H1 (cell line): ENCODE measurements at regions not wholly inside any gene's neighbourhood (a gene's known extent, or its start where the extent isn't known, plus 50 kb on each side); places are given as distances from the start of the nearest gene placed in this dataset.

Experiments
- CTCF ChIA-PET: fragments of 300-600 bp; sonication (Branson Sonifier 250); formaldehyde crosslinking; loops from one replicate; lab custom pipeline; 2021; ENCODE audit not compliant: partially characterized antibody; lab: Charles Lee
- POLR2A ChIA-PET: fragments of 300-600 bp; sonication (Branson Sonifier 250); formaldehyde crosslinking; loops from one replicate; lab custom pipeline; 2021; ENCODE audit warnings: inconsistent platforms; ENCODE audit not compliant: partially characterized antibody; lab: Charles Lee
- DNase-seq, 2 experiments: peaks; one replicate each; pipeline versions ENCODE4 v3.0.0 to v3.0.0-alpha.2; 2010 to 2022; ENCODE audit warnings: low spot score in 2 of 2, low read depth in 1 of 2, mixed read lengths in 1 of 2
- FAIRE-seq: peaks from 2 replicates; lab custom pipeline; 2011; peaks lifted over from hg19 to GRCh38; lab: Jason Lieb, UNC
- H2AFZ ChIP-seq: 2 replicates; pipeline ENCODE4 v1.8.1; 2012; ENCODE audit warnings: low read length, inconsistent platforms
- H2AK5ac ChIP-seq: 2 replicates; pipeline ENCODE4 v1.6.1; 2013; ENCODE audit warnings: low read depth, low read length
- H2BK120ac ChIP-seq: replicated peaks from 2 replicates; pipeline ENCODE3; 2013; ENCODE audit warnings: low read depth, low read length, inconsistent platforms
- H2BK12ac ChIP-seq: 2 replicates; pipeline ENCODE4 v1.6.1; 2013; ENCODE audit warnings: low read depth, low read length
- H2BK15ac ChIP-seq: 2 replicates; pipeline ENCODE4 v1.6.1; 2013; ENCODE audit warnings: low read length
- H2BK20ac ChIP-seq: 2 replicates; pipeline ENCODE4 v1.6.1; 2013; ENCODE audit warnings: low read length
- H2BK5ac ChIP-seq: 2 replicates; pipeline ENCODE4 v1.6.1; 2013; ENCODE audit warnings: low read depth, low read length
- H3K14ac ChIP-seq: 2 replicates; pipeline ENCODE4 v1.6.1; 2013; ENCODE audit warnings: inconsistent platforms; ENCODE audit not compliant: insufficient read length
- H3K18ac ChIP-seq: 2 replicates; pipeline ENCODE4 v1.6.1; 2013; ENCODE audit warnings: low read length; ENCODE audit errors: extremely low read depth
- H3K23ac ChIP-seq: 2 replicates; pipeline ENCODE4 v1.6.1; 2013; ENCODE audit warnings: inconsistent platforms; ENCODE audit not compliant: insufficient read length
- H3K23me2 ChIP-seq: 2 replicates; pipeline ENCODE4 v1.6.1; 2013; ENCODE audit warnings: low read depth, low read length
- H3K27ac ChIP-seq: 2 replicates; pipeline ENCODE4 v1.6.1; 2011; ENCODE audit warnings: low read depth, low read length, inconsistent platforms
- H3K27me3 ChIP-seq, 4 experiments: replicated peaks in 1 of 4; 1 replicate in 1 of 4; 2 replicates in 3 of 4; pipeline versions ENCODE4 v1.6.1 to v1.8.1; 2011 to 2013; ENCODE audit warnings: low read length in 3 of 4, mild to moderate bottlenecking in 3 of 4, inconsistent platforms in 2 of 4, mixed read lengths in 2 of 4, moderate library complexity in 1 of 4; ENCODE audit not compliant: control insufficient read depth in 3 of 4, insufficient read depth in 3 of 4; ENCODE audit errors: extremely low read depth in 1 of 4
- H3K36me3 ChIP-seq, 4 experiments: 2 replicates each; pipeline versions ENCODE4 v1.6.1 to v1.8.1; 2011 to 2013; ENCODE audit warnings: mild to moderate bottlenecking in 4 of 4, low read length in 3 of 4, moderate library complexity in 2 of 4, control low read depth in 1 of 4, inconsistent platforms in 1 of 4; ENCODE audit not compliant: insufficient read depth in 4 of 4, control insufficient read depth in 2 of 4
- H3K4ac ChIP-seq: replicated peaks from 2 replicates; pipeline ENCODE3; 2013; ENCODE audit warnings: low read length, low read depth, mixed read lengths, inconsistent platforms; ENCODE audit not compliant: insufficient read length
- H3K4me1 ChIP-seq, 4 experiments: replicated peaks in 1 of 4; 1 replicate in 1 of 4; 2 replicates in 3 of 4; pipeline versions ENCODE4 v1.6.1 to v1.8.1; 2011 to 2013; ENCODE audit warnings: low read length in 3 of 4, inconsistent platforms in 2 of 4, mixed read lengths in 1 of 4; ENCODE audit not compliant: insufficient read depth in 4 of 4, control insufficient read depth in 3 of 4
- H3K4me2 ChIP-seq, 2 experiments: 2 replicates each; pipeline versions ENCODE4 v1.6.1 to v1.8.1; 2011 to 2013; ENCODE audit warnings: low read depth in 2 of 2, low read length in 2 of 2, control low read depth in 1 of 2, inconsistent platforms in 1 of 2, mild to moderate bottlenecking in 1 of 2; ENCODE audit not compliant: insufficient read depth in 1 of 2
- H3K4me3 ChIP-seq, 4 experiments: fragments of 200-600, 300-600 bp in 1 of 4; sonication (generic), shearing (Covaris generic), sonication (Bioruptor Twin) in 1 of 4; 2 replicates each; pipeline versions ENCODE4 v1.5.1 to v1.8.1; 2011 to 2016; ENCODE audit warnings: low read length in 4 of 4, low read depth in 3 of 4, control low read depth in 2 of 4, inconsistent platforms in 2 of 4, mild to moderate bottlenecking in 2 of 4, mixed read lengths in 1 of 4, moderate library complexity in 1 of 4; ENCODE audit not compliant: insufficient read depth in 2 of 4; ENCODE audit errors: extremely low read depth in 1 of 4
- H3K56ac ChIP-seq: replicated peaks from 2 replicates; pipeline ENCODE3; 2013; ENCODE audit warnings: low read depth, mild to moderate bottlenecking, mixed read lengths, low read length, inconsistent platforms; ENCODE audit not compliant: insufficient read length
- H3K79me1 ChIP-seq: 2 replicates; pipeline ENCODE4 v1.6.1; 2013; ENCODE audit warnings: low read depth, low read length, control low read depth
- H3K79me2 ChIP-seq, 2 experiments: 2 replicates each; pipeline versions ENCODE4 v1.6.1 to v1.8.1; 2012 to 2013; ENCODE audit warnings: low read length in 2 of 2, mild to moderate bottlenecking in 2 of 2, inconsistent platforms in 1 of 2; ENCODE audit not compliant: insufficient read depth in 2 of 2, control insufficient read depth in 1 of 2
- H3K9ac ChIP-seq, 4 experiments: replicated peaks in 1 of 4; 1 replicate in 1 of 4; 2 replicates in 3 of 4; pipeline versions ENCODE4 v1.6.1 to v1.8.1; 2011 to 2013; ENCODE audit warnings: low read depth in 3 of 4, low read length in 3 of 4, control low read depth in 2 of 4, mild to moderate bottlenecking in 2 of 4, moderate library complexity in 2 of 4, inconsistent platforms in 1 of 4; ENCODE audit errors: extremely low read depth in 1 of 4
- H3K9me3 ChIP-seq, 2 experiments: 2 replicates each; pipeline versions ENCODE4 v1.6.1 to v1.8.1; 2012 to 2013; ENCODE audit warnings: mild to moderate bottlenecking in 2 of 2, moderate library complexity in 2 of 2, control low read depth in 1 of 2, inconsistent platforms in 1 of 2, low read depth in 1 of 2, low read length in 1 of 2, mixed read lengths in 1 of 2; ENCODE audit not compliant: insufficient read depth in 2 of 2
- H4K20me1 ChIP-seq, 2 experiments: replicated peaks in 1 of 2; 2 replicates each; pipeline versions ENCODE3 to v1.8.1; 2011 to 2013; ENCODE audit warnings: inconsistent platforms in 2 of 2, low read length in 2 of 2, mild to moderate bottlenecking in 1 of 2; ENCODE audit not compliant: insufficient read depth in 2 of 2, control insufficient read depth in 1 of 2
- H4K5ac ChIP-seq: 2 replicates; pipeline ENCODE4 v1.6.1; 2013; ENCODE audit warnings: low read length, low read depth, mixed read lengths, inconsistent platforms; ENCODE audit not compliant: insufficient read length
- H4K8ac ChIP-seq: 2 replicates; pipeline ENCODE4 v1.8.0; 2013; ENCODE audit warnings: mild to moderate bottlenecking, moderate library complexity, low read length, inconsistent platforms; ENCODE audit not compliant: insufficient read depth; ENCODE audit errors: extremely low read depth
- H4K91ac ChIP-seq: replicated peaks from 2 replicates; pipeline ENCODE3; 2013; ENCODE audit warnings: low read length, mixed read lengths, inconsistent platforms; ENCODE audit not compliant: insufficient read length
- BRCA1 ChIP-seq: IDR thresholded peaks from 2 replicates; pipeline ENCODE4 v1.6.1; 2012; ENCODE audit warnings: low read depth, low read length, improper control_type of control experiment
- CREB1 ChIP-seq: IDR thresholded peaks from 2 replicates; pipeline ENCODE4 v1.6.1; 2012; ENCODE audit warnings: inconsistent platforms
- CTBP2 ChIP-seq: IDR thresholded peaks from 2 replicates; pipeline ENCODE4 v1.7.0; 2011; ENCODE audit warnings: borderline replicate concordance, mild to moderate bottlenecking, moderate library complexity, mixed read lengths, low read length; ENCODE audit not compliant: insufficient read depth, insufficient read length
- EGR1 ChIP-seq: IDR thresholded peaks from 2 replicates; pipeline ENCODE4 v1.6.1; 2011; ENCODE audit warnings: low read depth, low read length, borderline replicate concordance
- KDM4A ChIP-seq: IDR thresholded peaks from one replicate; pipeline ENCODE4 v1.7.1; 2012; ENCODE audit warnings: low read depth, mild to moderate bottlenecking, moderate library complexity, low read length, inconsistent platforms; ENCODE audit not compliant: severe bottlenecking
- NRF1 ChIP-seq: IDR thresholded peaks from 2 replicates; pipeline ENCODE4 v1.6.1; 2011; ENCODE audit warnings: mild to moderate bottlenecking, low read depth, low read length, improper control_type of control experiment
- RFX5 ChIP-seq: IDR thresholded peaks from 2 replicates; pipeline ENCODE4 v1.6.1; 2011; ENCODE audit warnings: low read depth, low read length, improper control_type of control experiment, borderline replicate concordance
- RNF2 ChIP-seq: fragments of 200-900, 300-1000 bp; sonication (generic); IDR thresholded peaks from 2 replicates; pipeline ENCODE4 v1.7.1; 2016; ENCODE audit warnings: borderline replicate concordance, low read depth, mild to moderate bottlenecking, antibody characterized with exemption, low read length; ENCODE audit not compliant: poor library complexity, severe bottlenecking; ENCODE audit errors: missing control alignments
- SAP30 ChIP-seq: fragments of 300-600 bp; sonication (generic); IDR thresholded peaks from 2 replicates; pipeline ENCODE4 v1.7.1; 2012; ENCODE audit warnings: low read length, moderate library complexity, mild to moderate bottlenecking, inconsistent platforms; ENCODE audit not compliant: insufficient read depth, insufficient replicate concordance
- SIRT6 ChIP-seq: IDR thresholded peaks from one replicate; pipeline ENCODE4 v1.7.1; 2012; ENCODE audit warnings: low read length, inconsistent platforms
- SIX5 ChIP-seq: IDR thresholded peaks from 2 replicates; pipeline ENCODE4 v1.6.1; 2011; ENCODE audit warnings: mild to moderate bottlenecking, low read depth, low read length
- SUZ12 ChIP-seq: fragments of 200-600 bp; sonication (generic); IDR thresholded peaks from 2 replicates; pipeline ENCODE4 v1.6.1; 2012; ENCODE audit warnings: mild to moderate bottlenecking, inconsistent platforms, low read length, moderate library complexity, mixed read lengths
- TAF1 ChIP-seq: IDR thresholded peaks from 2 replicates; pipeline ENCODE4 v1.6.1; 2011; ENCODE audit warnings: mild to moderate bottlenecking, low read depth, low read length
- TBP ChIP-seq: IDR thresholded peaks from 2 replicates; pipeline ENCODE4 v1.6.1; 2011; ENCODE audit warnings: low read depth, low read length, improper control_type of control experiment
- WGBS, 2 experiments: shearing (Covaris generic) in 1 of 2; methylation state at CpG; one replicate each; pipeline versions ENCODE4 v1.1.6 to v1.1.7; 2013 to 2015; ENCODE audit warnings: low lambda C conversion rate in 2 of 2, mixed read lengths in 2 of 2, inconsistent platforms in 1 of 2, low coverage in 1 of 2, missing lambda C conversion rate in 1 of 2; ENCODE audit not compliant: insufficient replicate concordance in 2 of 2, insufficient coverage in 1 of 2, insufficient read length in 1 of 2; ENCODE audit errors: extremely low coverage in 1 of 2, missing lambda C conversion rate in 1 of 2; 5-methylcytosine and 5-hydroxymethylcytosine counted together
- TF ChIP-seq, protein P1 (sequence below): IDR thresholded peaks from 2 replicates; pipeline ENCODE4 v1.6.1; 2012; ENCODE audit warnings: inconsistent platforms

DNA sequence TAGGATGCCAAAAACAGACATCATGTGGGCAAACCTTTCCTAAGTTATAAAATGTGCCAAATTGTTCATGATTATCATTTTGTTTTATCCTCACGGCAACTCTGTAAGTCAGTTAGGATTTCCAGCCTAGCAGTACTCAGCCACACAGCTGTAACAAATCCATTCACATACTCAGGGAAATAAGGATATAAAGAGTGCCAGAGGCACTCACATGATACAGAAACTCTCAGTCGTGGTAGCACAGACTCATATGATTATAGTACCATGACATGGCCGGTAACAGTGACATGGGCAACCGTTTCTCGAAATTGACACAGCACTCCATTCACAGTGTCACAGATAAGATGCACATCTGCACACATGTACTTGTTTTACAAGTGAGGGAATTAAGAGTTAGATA, 344.2 kb downstream of the LRIG3 start:
- Histone ChIP-seq H3K27ac (no peak overlapping the region), H2AFZ (no peak overlapping the region), H3K4me2 (no peak overlapping the region), H3K56ac (no peak overlapping the region), H3K9ac (no peak overlapping the region), H4K20me1 (no peaks in the 10 kb centered on the region), H2BK12ac (no peak overlapping the region), H3K79me2 (no peaks in the 10 kb centered on the region), H4K8ac (no peak overlapping the region), H2BK120ac (no peak overlapping the region), H3K4ac (no peak overlapping the region), H2AK5ac (no peak overlapping the region), H3K23me2 (no peaks in the 10 kb centered on the region), H3K36me3 (no peaks in the 10 kb centered on the region), H3K9me3 (no peaks in the 10 kb centered on the region), H3K18ac (no peak overlapping the region), H3K27me3 (no peaks in the 10 kb centered on the region), H3K14ac (no peak overlapping the region), H3K4me1 (no peaks in the 10 kb centered on the region), H3K79me1 (no peaks in the 10 kb centered on the region), H3K23ac (no peak overlapping the region), H3K4me3 (no peak overlapping the region), H2BK5ac (no peak overlapping the region), H2BK20ac (no peak overlapping the region), H2BK15ac (no peak overlapping the region), H4K5ac (no peak overlapping the region), H4K91ac (no peak overlapping the region)
- ChIA-PET POLR2A (no interaction called here), CTCF (interaction anchor here (0.8 kb wide), 1 partner anchor 9 kb away, joined by 3 read pairs; no protein-coding TSS in a partner anchor)
- FAIRE-seq (no peak), DNase-seq (no peak)
- 91% methylated on average over 5 of the region's 5 CpGs; no CpG with 5 or more reads in 1 of the 2 experiments for WGBS, 2 experiments
- no peak for TF ChIP-seq CTBP2
- no peak for TF ChIP-seq SAP30
- no peak for TF ChIP-seq TBP
- TF ChIP-seq RNF2: no peak
- TF ChIP-seq TAF1: no peak
- TF ChIP-seq BRCA1: no peak
- TF ChIP-seq SUZ12: no peak
- TF ChIP-seq SIX5: no peak
- TF ChIP-seq CREB1: no peak
- no peak for TF ChIP-seq KDM4A
- no peak for TF ChIP-seq SIRT6
- TF ChIP-seq EGR1: no peak
- TF ChIP-seq RFX5: no peak
- TF ChIP-seq, protein P1, sequence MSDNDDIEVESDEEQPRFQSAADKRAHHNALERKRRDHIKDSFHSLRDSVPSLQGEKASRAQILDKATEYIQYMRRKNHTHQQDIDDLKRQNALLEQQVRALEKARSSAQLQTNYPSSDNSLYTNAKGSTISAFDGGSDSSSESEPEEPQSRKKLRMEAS: no peak
- TF ChIP-seq NRF1: no peak
